Neural progenitor cell (in vitro differentiated cells): ENCODE measurements at regions not wholly inside any gene's neighbourhood (a gene's known extent, or its start where the extent isn't known, plus 50 kb on each side); places are given as distances from the start of the nearest gene placed in this dataset.

Source experiments
- EZH2 ChIP-seq: fragments of 200-600 bp; sonication (generic); IDR thresholded peaks from 2 replicates; pipeline ENCODE4 v1.6.1; 2017; ENCODE audit warnings: antibody characterized with exemption, mild to moderate bottlenecking, moderate library complexity
- EZH2phosphoT487 ChIP-seq: fragments of 200-600 bp; sonication (generic); IDR thresholded peaks from 2 replicates; pipeline ENCODE4 v1.6.1; 2017; ENCODE audit warnings: antibody characterized with exemption
- TF ChIP-seq, protein P1 (sequence below): fragments of 200-600 bp; sonication (generic); IDR thresholded peaks from 2 replicates; pipeline ENCODE4 v1.5.1; 2017; ENCODE audit warnings: antibody characterized with exemption, mild to moderate bottlenecking

DNA sequence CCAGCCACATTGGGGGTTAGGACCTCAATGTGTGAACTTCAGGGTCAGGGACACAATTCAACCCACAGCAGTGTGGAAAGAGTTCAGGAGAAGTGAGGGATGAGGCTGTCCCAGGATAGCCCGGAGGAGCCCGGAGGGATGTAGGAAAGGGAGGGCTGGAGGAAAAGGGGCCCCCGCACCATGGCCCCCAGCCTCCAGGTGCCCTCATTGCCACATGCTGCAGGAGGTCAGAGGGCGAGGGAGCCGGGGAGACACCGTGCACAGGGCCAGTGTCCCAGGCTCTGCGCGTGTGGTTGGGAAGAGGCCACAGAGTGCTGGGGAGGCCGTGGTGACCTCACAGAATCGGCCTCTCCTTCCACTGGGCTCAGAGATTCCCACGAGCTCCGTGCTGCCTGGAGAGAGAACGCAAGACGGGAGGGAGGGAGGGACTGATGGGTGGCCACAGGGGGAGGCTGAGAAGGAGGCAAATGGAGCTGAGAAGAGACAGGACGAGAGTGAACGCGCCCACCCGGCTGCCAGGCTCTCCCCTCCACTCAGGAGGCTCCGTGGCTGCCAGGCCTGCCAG, 215.1 kb downstream of the DLL1 start:
- TF ChIP-seq, protein P1, sequence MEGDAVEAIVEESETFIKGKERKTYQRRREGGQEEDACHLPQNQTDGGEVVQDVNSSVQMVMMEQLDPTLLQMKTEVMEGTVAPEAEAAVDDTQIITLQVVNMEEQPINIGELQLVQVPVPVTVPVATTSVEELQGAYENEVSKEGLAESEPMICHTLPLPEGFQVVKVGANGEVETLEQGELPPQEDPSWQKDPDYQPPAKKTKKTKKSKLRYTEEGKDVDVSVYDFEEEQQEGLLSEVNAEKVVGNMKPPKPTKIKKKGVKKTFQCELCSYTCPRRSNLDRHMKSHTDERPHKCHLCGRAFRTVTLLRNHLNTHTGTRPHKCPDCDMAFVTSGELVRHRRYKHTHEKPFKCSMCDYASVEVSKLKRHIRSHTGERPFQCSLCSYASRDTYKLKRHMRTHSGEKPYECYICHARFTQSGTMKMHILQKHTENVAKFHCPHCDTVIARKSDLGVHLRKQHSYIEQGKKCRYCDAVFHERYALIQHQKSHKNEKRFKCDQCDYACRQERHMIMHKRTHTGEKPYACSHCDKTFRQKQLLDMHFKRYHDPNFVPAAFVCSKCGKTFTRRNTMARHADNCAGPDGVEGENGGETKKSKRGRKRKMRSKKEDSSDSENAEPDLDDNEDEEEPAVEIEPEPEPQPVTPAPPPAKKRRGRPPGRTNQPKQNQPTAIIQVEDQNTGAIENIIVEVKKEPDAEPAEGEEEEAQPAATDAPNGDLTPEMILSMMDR: no peak
- no peak for TF ChIP-seq EZH2phosphoT487
- no peak for TF ChIP-seq EZH2
